ENCODE measurements at regions not wholly inside any gene's neighbourhood (a gene's known extent, or its start where the extent isn't known, plus 50 kb on each side); places are given as distances from the start of the nearest gene placed in this dataset.
"Not testable (repeated sequence)": the region's sequence is repeated elsewhere in the genome, so short reads cannot be mapped to it uniquely, and the experiment has no call there.

DNA sequence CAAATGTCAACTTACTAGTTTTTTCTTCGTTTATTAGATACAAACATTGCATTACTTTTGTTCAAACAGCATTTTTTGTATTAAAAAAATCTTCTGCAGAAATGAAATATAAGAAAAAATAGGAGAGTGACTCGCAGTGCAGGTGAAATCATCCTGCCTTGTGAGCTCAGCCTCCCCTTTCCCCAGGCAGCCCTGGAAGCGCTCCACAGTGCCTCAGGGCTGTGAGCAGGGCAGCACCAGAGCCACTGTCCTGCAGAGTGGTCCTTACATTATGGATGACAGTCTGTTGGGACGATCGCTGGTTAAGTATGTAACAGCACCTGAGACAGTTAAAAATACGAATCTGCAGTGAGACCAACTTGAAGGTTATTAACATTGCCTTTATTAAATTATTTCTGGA lies 695.4 kb upstream of the POM121L12 start:
- H3K36me3 Mint-ChIP-seq (ENCODE audit: low read depth), result no peaks in the 10 kb centered on the region
- H3K4me1 Mint-ChIP-seq (ENCODE audit: low read depth), result no peaks in the 10 kb centered on the region
- ChIA-PET POLR2A (no interaction called here), CTCF (no interaction called here)
- H3K27ac Mint-ChIP-seq, result no peak overlapping the region
- ATAC-seq (no peak), DNase-seq (no peak)
- no peak overlapping the region for H3K4me3 Mint-ChIP-seq
- no peaks in the 10 kb centered on the region for H3K9me3 Mint-ChIP-seq (ENCODE audit: insufficient read depth)
- H3K27me3 Mint-ChIP-seq (ENCODE audit: low read depth), result no peaks in the 10 kb centered on the region

DNA sequence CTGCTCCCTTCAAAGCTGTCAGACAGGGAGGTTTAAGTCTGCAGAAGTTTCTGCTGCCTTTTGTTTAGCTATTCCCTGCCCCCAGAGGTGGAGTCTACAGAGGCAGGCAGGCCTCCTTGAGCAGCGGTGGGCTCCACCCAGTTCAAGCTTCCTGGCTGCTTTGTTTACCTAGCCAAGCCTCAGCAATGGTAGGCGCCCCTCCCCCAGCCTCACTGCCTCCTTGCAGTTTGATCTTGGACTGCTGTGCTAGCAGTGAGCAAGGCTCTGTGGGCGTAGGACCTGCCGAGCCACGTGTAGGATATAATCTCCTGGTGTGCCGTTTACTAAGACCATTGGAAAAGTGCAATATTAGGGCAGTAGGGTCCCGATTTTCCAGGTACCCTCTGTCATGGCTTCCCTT lies 707.1 kb upstream of the POM121L12 start:
- peaks cover 13% of the 10 kb centered on the region for H3K9me3 Mint-ChIP-seq (ENCODE audit: insufficient read depth)
- H3K27me3 Mint-ChIP-seq (ENCODE audit: low read depth); H3K27ac Mint-ChIP-seq; H3K36me3 Mint-ChIP-seq (ENCODE audit: low read depth); H3K4me1 Mint-ChIP-seq (ENCODE audit: low read depth); CTCF ChIA-PET; H3K4me3 Mint-ChIP-seq; POLR2A ChIA-PET; ATAC-seq; DNase-seq: not testable (repeated sequence)

DNA sequence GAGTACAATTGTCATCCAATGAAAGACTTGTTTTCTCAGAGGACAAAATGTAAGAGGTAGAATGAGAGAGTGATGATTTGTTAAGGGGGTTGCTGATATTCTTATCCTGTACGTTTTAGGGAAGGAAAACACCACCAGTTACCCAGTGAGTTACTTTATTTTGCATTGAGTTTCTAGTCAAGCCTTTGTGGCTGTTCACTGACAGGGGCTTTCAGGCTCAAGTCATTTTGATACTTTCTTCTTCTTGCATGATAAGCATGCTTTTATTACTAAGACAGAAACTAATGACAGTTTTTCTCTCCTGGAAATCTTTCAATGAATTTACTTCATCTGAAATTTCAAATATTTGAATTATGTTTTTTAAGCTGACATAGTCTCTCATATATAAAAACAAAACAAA lies 710.2 kb upstream of the POM121L12 start:
- H3K27ac Mint-ChIP-seq, result no peak overlapping the region
- no peak overlapping the region for H3K4me3 Mint-ChIP-seq
- no peaks in the 10 kb centered on the region for H3K4me1 Mint-ChIP-seq (ENCODE audit: low read depth)
- ATAC-seq (no peak), DNase-seq (no peak)
- no peaks in the 10 kb centered on the region for H3K27me3 Mint-ChIP-seq (ENCODE audit: low read depth)
- ChIA-PET POLR2A (no interaction called here), CTCF (no interaction called here)
- peaks cover 13% of the 10 kb centered on the region for H3K9me3 Mint-ChIP-seq (ENCODE audit: insufficient read depth)
- H3K36me3 Mint-ChIP-seq (ENCODE audit: low read depth), result peaks cover 2% of the 10 kb centered on the region

DNA sequence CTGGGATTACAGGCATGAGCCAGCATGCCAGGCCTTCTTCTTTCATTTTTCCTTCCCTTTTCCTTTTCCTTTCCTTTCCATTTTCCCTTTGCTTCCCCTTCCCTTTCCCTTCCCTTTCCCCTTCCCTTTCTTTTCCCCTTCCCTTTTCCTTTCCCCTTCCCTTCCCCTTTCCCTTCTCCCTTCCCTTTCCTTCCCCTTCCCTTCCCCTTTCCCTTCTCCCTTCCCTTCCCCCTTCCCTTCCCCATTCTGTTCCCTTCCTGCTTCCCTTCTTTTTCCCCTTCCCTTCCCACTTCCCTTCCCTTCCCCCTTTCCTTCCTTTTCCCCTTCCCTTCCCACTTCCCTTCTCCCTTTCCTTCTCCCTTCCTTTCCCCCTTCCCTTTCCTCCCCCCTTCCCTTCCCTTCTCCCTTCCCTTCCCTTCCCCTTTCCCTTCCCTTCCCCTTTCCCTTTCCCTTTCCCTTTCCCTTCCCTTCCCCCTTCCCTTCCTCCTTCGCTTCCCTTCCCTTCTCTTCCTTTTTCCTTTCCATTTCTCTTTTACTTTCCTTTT lies 712.2 kb upstream of the POM121L12 start:
- H3K4me1 Mint-ChIP-seq (ENCODE audit: low read depth), result no peaks in the 10 kb centered on the region
- no peak overlapping the region for H3K27ac Mint-ChIP-seq
- peaks cover 10% of the 10 kb centered on the region for H3K9me3 Mint-ChIP-seq (ENCODE audit: insufficient read depth)
- DNase-seq (no peak), ATAC-seq (no peak)
- CTCF ChIA-PET, result no interaction called here
- no peak overlapping the region for H3K4me3 Mint-ChIP-seq
- POLR2A ChIA-PET, result no interaction called here
- H3K36me3 Mint-ChIP-seq (ENCODE audit: low read depth), result no peaks in the 10 kb centered on the region
- no peaks in the 10 kb centered on the region for H3K27me3 Mint-ChIP-seq (ENCODE audit: low read depth)

DNA sequence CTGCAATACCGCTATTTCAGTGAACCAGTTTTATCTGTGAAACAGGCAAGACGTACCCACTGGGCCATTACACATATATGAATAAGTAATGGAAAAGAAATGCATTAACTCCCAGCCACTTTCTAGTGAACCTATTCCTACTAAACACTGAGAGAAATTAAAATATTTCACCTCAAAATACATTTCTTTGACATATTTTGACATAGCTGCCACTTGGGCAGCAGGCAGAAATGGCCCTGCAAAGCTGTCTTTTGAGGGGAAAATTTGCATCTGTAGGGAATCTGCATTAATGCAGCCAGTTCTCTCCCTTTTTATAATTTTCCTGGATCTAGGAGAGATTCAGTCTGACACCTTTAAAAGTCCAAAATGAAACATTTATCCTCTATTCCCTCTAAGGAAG lies 714.8 kb upstream of the POM121L12 start:
- Mint-ChIP-seq H3K9me3 (ENCODE audit: insufficient read depth) (peaks cover 4% of the 10 kb centered on the region), H3K4me3 (no peak overlapping the region), H3K27ac (no peak overlapping the region), H3K4me1 (ENCODE audit: low read depth) (no peaks in the 10 kb centered on the region), H3K36me3 (ENCODE audit: low read depth) (no peaks in the 10 kb centered on the region), H3K27me3 (ENCODE audit: low read depth) (no peaks in the 10 kb centered on the region)
- ATAC-seq (no peak), DNase-seq (no peak)
- ChIA-PET CTCF (no interaction called here), POLR2A (no interaction called here)

DNA sequence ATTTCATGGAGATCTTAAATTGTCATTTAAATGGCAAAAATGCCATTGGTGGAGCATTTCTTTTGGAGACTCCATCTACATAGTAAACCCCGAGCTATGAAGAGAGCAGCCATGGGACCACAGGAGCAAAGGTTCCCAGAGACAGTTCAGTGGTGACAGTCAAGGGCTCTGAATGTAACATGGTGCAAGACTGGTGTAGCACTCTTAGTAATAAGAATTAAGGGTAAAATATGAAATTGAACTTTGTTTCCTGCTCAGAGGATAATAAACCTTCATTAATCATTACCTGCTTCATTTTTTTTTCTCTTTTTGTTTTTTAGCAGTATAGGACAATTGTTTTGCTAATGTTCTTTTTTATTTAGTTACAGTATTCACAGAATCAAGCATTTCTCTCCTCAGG lies 717.5 kb upstream of the POM121L12 start:
- peaks cover 6% of the 10 kb centered on the region for H3K9me3 Mint-ChIP-seq (ENCODE audit: insufficient read depth)

DNA sequence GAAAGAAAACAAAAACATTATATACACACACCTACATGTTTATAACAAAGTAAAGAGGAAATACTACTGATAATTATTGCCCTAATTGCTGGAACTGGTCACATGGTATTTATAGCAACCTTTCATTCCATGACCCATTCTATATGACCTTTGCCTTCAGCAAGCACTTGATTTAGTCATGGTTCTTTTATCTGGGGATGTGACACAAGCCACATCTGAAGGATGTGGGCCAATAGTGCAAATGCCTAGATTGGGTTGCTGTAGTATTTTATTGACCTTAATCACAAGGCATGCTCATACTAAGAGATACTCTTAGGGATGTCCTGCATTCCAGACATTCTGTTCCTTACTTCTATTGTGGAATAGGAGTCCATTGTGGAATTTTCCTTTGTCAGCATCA lies 723.5 kb upstream of the POM121L12 start:
- Mint-ChIP-seq H3K36me3 (ENCODE audit: low read depth) (no peaks in the 10 kb centered on the region), H3K27ac (no peak overlapping the region), H3K9me3 (ENCODE audit: insufficient read depth) (peaks cover 6% of the 10 kb centered on the region), H3K4me3 (no peak overlapping the region), H3K27me3 (ENCODE audit: low read depth) (no peaks in the 10 kb centered on the region), H3K4me1 (ENCODE audit: low read depth) (no peaks in the 10 kb centered on the region)
- ChIA-PET CTCF (no interaction called here), POLR2A (no interaction called here)
- ATAC-seq (no peak), DNase-seq (no peak)

More for the DNA sequence above, 717.5 kb upstream of the POM121L12 start:
- ChIA-PET CTCF (no interaction called here), POLR2A (no interaction called here)
- no peaks in the 10 kb centered on the region for H3K36me3 Mint-ChIP-seq (ENCODE audit: low read depth)
- no peak overlapping the region for H3K27ac Mint-ChIP-seq
- H3K4me1 Mint-ChIP-seq (ENCODE audit: low read depth), result no peaks in the 10 kb centered on the region
- no peak for DNase-seq
- no peak for ATAC-seq
- no peaks in the 10 kb centered on the region for H3K27me3 Mint-ChIP-seq (ENCODE audit: low read depth)
- H3K4me3 Mint-ChIP-seq, result no peak overlapping the region

DNA sequence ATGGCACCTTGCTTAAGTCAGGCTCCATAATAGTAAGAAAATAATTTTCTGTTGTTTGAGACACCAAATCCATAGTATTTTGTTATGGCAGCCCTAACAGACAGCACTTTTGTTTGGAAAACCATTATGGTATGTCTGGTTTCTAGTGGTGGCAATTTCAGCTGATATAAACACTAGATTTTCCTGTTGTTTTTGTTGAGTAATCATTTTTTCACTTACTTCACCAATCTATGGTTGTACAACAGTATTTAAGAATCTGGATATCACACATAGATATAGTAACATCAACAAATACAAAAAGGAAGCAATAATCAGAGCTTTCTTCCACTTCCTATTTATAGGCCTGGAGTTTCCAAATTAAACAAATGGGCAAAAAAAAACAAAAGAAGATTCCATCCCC lies 725.8 kb upstream of the POM121L12 start:
- H3K36me3 Mint-ChIP-seq (ENCODE audit: low read depth), result no peaks in the 10 kb centered on the region
- H3K27ac Mint-ChIP-seq, result no peak overlapping the region
- ChIA-PET CTCF (no interaction called here), POLR2A (no interaction called here)
- H3K27me3 Mint-ChIP-seq (ENCODE audit: low read depth), result no peaks in the 10 kb centered on the region
- DNase-seq (no peak), ATAC-seq (no peak)
- H3K4me1 Mint-ChIP-seq (ENCODE audit: low read depth), result no peaks in the 10 kb centered on the region
- peaks cover 4% of the 10 kb centered on the region for H3K9me3 Mint-ChIP-seq (ENCODE audit: insufficient read depth)
- no peak overlapping the region for H3K4me3 Mint-ChIP-seq

DNA sequence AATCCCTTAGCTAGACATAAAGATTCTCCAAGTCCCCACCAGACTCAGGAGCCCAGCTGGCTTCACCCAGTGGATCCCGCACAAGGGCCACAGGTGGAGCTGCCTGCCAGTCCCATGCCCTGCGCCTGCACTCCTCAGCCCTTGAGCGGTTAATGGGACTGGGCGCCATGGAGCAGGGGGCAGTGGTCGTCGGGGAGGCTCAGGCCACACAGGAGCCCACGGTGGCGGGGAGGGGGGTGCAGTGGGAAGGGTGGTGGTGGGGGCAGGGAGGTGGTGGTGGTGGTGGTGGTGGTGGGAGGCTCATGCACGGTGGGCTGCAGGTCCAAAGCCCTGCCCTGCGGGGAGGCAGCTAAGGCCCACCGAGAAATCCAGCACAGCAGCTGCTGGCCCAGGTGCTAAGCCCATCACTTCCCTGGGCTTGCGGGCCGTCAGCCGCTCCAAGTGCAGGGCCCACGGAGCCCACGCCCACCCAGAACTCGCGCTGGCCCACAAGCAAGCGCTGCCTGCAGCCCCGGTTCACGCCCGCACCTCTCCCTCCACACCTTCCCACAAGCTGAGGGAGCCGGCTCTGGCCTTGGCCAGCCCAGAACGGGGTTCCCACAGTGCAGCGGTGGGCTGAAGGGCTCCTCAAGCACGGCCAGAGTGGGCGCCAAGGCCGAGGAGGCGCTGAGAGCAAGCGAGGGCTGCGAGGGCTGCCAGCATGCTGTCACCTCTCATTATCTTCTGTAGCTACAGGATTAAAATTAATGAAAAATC lies 732.5 kb upstream of the POM121L12 start:
- H3K27me3 Mint-ChIP-seq (ENCODE audit: low read depth), result no peaks in the 10 kb centered on the region
- DNase-seq, result no peak
- POLR2A ChIA-PET, result no interaction called here
- CTCF ChIA-PET, result no interaction called here
- H3K36me3 Mint-ChIP-seq (ENCODE audit: low read depth), result no peaks in the 10 kb centered on the region
- H3K9me3 Mint-ChIP-seq (ENCODE audit: insufficient read depth), result no peaks in the 10 kb centered on the region
- H3K27ac Mint-ChIP-seq, result no peak overlapping the region
- no peaks in the 10 kb centered on the region for H3K4me1 Mint-ChIP-seq (ENCODE audit: low read depth)
- ATAC-seq, result no peak
- no peak overlapping the region for H3K4me3 Mint-ChIP-seq

DNA sequence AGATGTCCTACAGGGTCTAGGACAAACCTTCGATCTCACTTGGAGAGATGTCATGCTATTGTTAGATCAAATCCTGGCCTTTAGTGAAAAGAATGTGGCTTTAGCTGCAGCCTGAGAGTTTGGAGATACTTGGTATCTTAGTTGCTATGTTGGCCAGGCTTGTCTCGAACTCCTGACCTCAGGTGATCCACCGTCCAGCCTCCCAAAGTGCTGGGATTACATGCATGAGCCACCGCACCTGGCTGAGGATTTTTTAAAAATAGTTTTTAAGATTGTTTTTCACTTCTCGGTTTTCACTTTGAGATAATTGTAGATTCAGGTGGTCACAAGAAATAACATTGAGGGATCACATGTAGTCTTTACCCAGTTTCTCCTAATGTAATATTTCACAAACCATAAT lies 738.3 kb upstream of the POM121L12 start:
- no peak for ATAC-seq
- POLR2A ChIA-PET, result no interaction called here
- DNase-seq, result no peak
- Mint-ChIP-seq H3K4me3 (no peak overlapping the region), H3K27ac (no peak overlapping the region), H3K9me3 (ENCODE audit: insufficient read depth) (peaks cover 3% of the 10 kb centered on the region), H3K4me1 (ENCODE audit: low read depth) (no peaks in the 10 kb centered on the region), H3K27me3 (ENCODE audit: low read depth) (no peaks in the 10 kb centered on the region), H3K36me3 (ENCODE audit: low read depth) (no peaks in the 10 kb centered on the region)
- CTCF ChIA-PET, result no interaction called here

DNA sequence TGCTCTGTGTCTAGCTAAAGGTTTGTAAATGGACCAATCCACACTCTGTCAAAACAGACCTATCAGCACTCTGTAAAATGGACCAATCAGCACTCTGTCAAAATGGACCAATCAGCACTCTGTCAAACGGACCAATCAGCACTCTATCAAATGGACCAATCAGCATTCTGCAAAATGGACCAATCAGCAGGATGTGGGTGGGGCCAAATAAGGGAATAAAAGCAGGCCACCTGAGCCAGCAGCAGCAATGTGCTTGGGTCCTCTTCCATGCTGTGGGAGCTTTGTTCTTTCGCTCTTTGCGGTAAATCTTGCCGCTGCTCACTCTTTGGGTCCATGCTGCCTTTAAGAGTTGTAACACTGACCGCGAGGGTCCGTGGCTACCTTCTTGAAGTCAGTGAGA lies 740.5 kb upstream of the POM121L12 start:
- Mint-ChIP-seq H3K27me3 (ENCODE audit: low read depth) (no peaks in the 10 kb centered on the region), H3K27ac (no peak overlapping the region), H3K9me3 (ENCODE audit: insufficient read depth) (peaks cover 3% of the 10 kb centered on the region), H3K36me3 (ENCODE audit: low read depth) (no peaks in the 10 kb centered on the region), H3K4me1 (ENCODE audit: low read depth) (no peaks in the 10 kb centered on the region), H3K4me3 (no peak overlapping the region)
- ATAC-seq (no peak), DNase-seq (no peak)
- ChIA-PET CTCF (no interaction called here), POLR2A (no interaction called here)

DNA sequence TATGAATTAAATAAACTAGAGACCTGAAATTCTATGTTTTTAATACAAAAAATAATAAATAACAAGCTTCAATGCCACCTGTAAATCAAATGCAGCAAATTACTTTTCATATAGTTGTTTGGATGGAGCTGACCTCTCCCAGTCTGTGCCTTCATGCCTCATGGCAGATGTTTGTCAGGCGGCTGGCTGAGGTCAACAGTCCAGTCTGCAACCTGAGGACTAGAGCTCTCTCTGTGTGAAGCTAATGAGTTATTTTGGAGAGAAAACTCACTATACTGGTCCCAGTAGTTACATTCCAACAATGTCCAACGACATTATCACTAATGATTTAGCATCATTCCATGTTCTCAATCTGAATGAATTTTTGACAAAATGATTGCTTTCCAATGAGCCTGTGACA lies 746.2 kb upstream of the POM121L12 start:
- no peaks in the 10 kb centered on the region for H3K27me3 Mint-ChIP-seq (ENCODE audit: low read depth)
- H3K9me3 Mint-ChIP-seq (ENCODE audit: insufficient read depth), result peaks cover 2% of the 10 kb centered on the region
- no peaks in the 10 kb centered on the region for H3K4me1 Mint-ChIP-seq (ENCODE audit: low read depth)
- no peak overlapping the region for H3K4me3 Mint-ChIP-seq
- POLR2A ChIA-PET, result no interaction called here
- DNase-seq, result no peak
- no peak overlapping the region for H3K27ac Mint-ChIP-seq
- no peaks in the 10 kb centered on the region for H3K36me3 Mint-ChIP-seq (ENCODE audit: low read depth)
- ATAC-seq, result no peak
- CTCF ChIA-PET, result no interaction called here

DNA sequence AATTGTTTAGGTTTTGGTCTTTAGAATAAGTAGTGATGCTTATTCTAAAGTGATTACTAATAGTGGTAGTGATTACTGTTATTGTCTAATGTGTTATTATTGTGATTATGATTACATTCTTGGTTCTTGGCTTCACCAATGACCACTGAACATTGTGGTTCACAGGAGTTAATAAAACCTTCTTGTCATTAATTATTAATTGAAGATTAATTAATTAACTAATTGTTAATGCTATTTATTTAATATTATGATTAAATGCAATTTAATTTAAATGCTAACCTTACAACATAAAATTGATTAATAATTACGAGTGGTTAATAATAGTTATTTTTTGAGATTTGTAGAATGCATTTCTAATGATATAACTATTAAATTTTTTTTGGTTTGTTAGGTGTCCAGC lies 747.7 kb upstream of the POM121L12 start:
- CTCF ChIA-PET, result no interaction called here
- Mint-ChIP-seq H3K4me3 (no peak overlapping the region), H3K9me3 (ENCODE audit: insufficient read depth) (no peaks in the 10 kb centered on the region), H3K27ac (no peak overlapping the region), H3K4me1 (ENCODE audit: low read depth) (no peaks in the 10 kb centered on the region), H3K36me3 (ENCODE audit: low read depth) (no peaks in the 10 kb centered on the region), H3K27me3 (ENCODE audit: low read depth) (no peaks in the 10 kb centered on the region)
- ATAC-seq (no peak), DNase-seq (no peak)
- POLR2A ChIA-PET, result no interaction called here

Data from activated CD8-positive, alpha-beta T cell treated with anti-CD3 and anti-CD28 coated beads, Interleukin-2, amount 10 ng/mL, durations not matched to agents 7 days and 5 days (primary cell).